NOMO-1 (cell line): ENCODE measurements at regions not wholly inside any gene's neighbourhood (a gene's known extent, or its start where the extent isn't known, plus 50 kb on each side); places are given as distances from the start of the nearest gene placed in this dataset.
"Not testable (repeated sequence)": the region's sequence is repeated elsewhere in the genome, so short reads cannot be mapped to it uniquely, and the experiment has no call there.

Experiments
- DNase-seq, 2 experiments: peaks; one replicate each; lab custom pipeline; 2025; ENCODE audit not compliant: unreplicated experiment in 2 of 2; lab: John Stamatoyannopoulos, UW

DNA sequence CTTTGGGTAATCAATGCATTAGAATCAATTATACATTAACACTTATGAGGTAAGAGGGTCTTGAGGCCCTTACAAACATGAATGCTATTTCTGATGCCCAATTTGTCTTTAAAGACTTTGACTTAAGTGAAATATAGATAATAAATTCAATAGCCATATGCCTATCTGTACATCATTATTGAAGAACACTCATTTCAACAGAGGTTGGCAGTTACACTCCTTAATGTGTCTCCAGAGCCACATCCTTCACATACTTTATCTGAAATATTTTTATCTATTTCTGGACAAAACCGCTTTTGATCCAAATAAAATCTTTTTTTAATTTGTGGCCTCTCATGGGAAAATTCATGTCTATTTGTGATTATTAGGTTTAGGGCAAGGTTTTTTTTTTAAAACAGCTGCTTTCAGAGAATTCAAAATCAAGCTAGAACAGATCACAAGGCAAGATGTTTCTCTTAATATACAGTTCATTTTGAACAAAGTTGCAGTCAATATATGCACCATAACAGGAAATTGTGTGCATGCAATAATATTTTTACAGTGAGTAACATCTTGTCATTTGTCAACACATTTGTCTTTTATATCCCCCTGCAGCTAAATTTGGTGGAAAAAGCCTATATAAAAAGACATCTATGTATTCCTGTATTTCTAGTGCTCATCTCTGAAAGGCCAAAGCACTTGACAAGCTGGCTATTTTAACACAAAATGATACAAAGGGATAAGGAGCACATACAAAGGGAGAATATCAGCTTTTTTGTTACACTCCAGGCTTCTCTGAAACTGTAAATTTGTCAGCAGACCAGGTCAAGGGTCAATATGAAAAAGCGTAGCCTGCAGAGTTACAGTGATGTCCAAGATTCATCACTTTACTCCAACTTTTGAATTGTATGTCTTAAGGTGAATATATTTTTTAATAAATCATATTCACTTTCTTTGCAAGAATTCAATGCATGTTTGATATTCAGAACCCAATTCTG lies 146.2 kb upstream of the DPH6 start:
- no peak for DNase-seq

GRCh38 chr15:35693286-35693685 lies 147.3 kb upstream of the DPH6 start:
- no peak for DNase-seq

DNA sequence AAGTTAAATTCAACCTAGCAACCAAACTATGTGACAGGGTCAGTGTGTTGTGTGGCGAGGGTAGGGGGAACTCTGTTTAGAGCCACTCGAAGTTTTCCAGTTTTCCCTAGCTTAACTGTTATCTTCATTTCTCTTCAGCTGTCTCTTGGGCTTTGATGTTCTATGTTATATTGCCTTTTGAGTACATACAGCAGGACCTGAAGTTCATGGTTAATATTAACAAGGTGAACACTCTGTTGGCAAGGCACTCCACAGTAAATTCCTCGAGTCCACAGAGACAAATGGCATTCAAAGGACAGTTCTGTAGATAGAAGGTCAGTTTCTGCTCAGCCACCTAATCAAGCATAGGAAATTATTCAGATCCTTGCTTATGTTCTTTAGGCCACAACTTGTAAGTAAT lies 147.9 kb upstream of the DPH6 start:
- no peak for DNase-seq

GRCh38 chr15:35695003-35695402 lies 149.0 kb upstream of the DPH6 start:
- DNase-seq = no peak

DNA sequence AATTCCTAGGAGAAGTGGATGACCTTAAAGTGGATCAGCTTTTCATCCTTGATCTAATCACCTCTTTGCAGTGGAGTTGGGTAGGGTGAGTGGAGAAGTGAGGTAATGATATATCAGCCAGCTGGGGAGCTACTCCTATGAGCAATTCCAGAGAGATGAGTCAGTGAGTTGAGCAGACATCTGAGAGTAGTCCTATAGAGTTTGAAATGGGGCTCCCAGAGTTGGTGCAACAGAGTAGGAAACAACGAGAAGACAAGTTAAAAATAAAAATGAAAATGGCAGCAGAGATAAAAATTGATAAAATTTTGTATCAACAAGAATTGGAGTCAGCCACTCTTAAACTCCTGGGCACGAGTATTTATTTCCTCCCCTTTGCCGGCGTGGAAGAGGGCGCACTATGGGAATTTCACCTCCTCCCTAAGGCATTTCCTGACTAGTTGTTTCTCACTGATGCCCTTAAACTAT lies 150.8 kb upstream of the DPH6 start:
- DNase-seq = no peak

GRCh38 chr15:35697549-35698299 lies 151.8 kb upstream of the DPH6 start:
- DNase-seq = no peak

GRCh38 chr15:35698331-35698730 lies 152.4 kb upstream of the DPH6 start:
- no peak for DNase-seq

- no peak for DNase-seq
These were observed 153.1 kb upstream of the DPH6 start for GRCh38 chr15:35698966-35699575.

- not testable (repeated sequence) for DNase-seq
These were observed 154.2 kb upstream of the DPH6 start for GRCh38 chr15:35700091-35700593.

DNA sequence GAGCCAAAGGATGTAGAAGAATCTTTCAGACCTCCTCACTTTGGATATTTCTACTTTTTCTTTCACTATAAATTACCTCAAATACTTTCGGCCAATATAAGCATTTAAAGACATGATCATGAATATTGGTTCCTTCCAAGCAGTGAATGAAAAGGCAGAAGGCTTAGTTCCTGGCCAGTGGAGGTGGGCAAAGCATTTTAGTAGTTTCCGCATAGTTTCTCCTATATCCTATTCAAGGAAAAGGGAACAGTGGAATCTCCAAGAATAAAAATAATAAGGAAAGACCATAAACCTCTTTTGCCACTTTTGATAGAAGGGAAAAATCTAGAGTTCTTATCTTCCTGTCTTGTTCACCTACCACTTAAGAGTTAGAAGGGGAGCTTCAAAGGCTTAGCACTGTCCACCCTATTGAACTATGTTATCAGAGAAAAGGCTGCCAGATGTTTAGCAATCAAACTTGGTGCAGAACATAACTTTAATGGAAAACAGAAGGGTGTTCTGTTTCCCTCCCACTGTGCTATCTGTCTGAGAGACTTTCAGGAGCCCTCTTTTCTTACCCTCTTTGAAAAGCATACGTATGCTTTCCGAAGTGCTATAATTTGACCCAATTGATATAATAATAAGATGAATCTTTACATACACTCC lies 155.6 kb upstream of the DPH6 start:
- DNase-seq = no peak

DNA sequence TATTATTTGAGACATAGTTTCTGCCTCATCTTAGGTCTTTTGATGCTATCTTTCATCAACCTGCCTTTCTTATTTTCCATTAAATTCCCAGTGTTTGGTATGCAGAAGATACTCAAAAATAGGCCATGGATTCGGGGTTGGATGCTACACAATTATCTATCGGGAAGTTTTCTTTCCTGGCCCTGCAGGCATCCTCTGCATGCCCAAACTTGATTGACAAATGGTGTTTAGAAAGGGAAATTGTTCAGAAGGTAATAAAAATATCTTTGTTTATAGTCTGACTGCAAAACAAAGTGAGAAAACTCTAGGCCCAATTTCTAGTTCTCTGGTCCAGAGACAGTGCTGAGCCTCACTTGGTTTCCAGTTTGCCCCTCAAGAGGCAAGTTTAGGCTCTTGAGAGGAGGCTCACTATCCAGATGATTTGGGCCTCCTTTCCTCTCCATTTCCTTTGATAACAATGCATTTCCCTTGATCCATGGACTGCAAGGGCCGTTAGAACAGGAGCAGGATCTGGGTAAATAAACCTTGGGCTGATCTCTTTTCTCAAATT lies 157.1 kb upstream of the DPH6 start:
- no peak for DNase-seq

DNA sequence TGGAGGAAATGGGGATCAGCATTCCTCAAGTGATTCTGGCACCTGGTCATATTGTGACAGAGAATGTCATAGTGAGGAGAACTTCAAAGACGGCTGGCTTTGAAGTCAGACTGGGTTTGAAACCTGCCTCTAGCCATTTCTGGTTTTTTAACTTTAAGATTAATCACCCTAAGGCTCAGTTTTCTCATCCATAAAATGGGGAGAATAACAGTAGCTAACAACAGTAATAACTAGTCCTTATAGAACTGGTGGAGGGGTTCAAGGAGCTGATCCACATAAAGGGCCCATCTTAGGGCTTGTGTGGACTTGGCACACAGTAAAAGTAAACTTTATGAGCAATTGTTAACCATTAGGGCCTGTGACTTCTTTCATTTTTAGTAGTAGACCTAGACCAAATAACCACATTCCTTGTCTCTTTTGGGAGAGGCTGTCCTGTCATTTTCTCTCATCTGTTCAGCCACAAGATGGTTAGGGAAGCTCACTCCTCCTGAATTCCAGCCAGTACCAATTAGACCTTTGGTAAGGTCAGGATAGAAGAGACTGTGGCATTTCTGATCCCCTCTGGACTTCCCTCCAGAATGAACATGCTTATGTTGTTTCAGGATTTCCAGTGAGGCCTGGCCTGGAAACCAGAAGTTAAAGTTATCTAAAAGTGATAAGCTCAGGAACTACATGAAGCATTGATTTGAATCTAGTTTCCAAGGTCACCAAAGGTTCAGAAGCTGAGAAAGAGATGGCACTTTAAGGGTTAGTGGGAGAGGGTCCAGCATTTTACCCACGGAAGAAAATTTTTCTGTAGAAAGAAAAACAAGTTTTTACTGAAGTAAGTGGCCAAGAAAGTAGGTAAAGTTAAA lies 159.3 kb upstream of the DPH6 start:
- no peak for DNase-seq

DNA sequence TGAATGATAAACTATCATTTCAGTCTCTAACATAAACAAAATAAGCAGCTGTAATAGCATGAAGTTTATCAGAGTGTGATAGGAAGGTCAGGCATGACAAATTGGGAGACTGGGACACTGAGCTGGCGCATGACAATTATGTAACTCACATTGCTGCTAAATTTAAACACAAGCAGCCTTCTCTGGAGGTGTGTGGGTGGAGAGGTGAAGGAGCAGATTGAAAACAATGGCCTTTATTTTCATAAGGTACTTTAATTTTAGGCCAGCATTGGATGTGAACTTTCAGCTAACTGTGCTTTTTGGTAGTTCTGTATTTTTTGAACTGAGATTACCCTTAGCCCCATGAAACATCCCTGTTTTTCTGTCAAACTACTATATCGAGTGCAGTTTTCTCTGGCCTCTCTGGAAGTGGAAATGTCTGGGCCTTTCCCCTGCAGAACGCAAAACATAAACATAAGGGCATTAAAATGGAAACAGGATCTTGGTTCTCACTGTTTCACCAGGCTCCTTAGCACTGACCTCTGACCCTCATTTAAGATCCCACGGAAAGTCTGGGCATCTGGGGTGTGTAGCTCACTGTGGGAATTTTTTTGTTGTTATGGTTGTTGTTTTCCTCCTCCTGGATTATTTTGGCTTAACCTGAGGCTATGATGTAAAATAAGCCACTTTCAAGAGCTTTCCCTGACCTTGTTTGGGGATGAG lies 160.1 kb upstream of the DPH6 start:
- no peak for DNase-seq

DNA sequence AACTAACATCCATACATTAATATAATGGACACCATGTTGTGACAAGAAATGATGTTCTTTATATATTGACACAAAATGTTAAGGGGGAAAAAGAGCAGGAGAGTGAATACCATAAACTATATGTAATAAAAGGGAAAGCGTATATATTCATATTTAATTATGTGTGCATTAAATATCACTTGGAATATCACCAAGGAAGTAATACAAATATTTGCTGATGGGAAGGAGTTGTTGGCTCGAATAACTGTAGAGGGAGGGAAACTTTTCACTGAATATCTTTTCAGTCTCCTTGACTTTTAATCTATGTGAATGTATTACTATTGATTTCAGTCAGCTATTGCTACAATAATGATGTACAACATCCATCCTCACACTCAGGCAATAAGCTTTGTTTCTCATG lies 167.0 kb upstream of the DPH6 start:
- DNase-seq = no peak

- no peak for DNase-seq
These were observed 167.8 kb upstream of the DPH6 start for GRCh38 chr15:35713733-35714132.

GRCh38 chr15:35717721-35718120 lies 171.8 kb upstream of the DPH6 start:
- DNase-seq = no peak

DNA sequence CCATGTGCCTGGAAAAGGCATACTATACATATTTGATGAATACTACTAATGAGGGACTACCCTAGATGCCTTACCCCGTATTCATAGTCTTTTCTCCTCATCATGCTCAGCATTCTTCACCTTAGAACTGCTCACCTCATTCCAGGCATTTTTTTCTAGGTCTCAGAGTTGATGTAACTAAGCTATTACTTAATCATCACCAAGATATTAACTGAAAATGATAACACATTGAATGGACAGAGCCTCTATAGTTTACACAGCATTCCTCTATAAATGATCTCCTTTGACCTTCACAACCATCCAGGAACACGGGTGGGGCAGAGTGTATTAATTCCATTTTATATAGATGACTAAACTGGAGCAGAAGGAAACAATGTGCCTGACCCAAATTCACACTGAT lies 174.1 kb upstream of the DPH6 start:
- DNase-seq = no peak

GRCh38 chr15:35720984-35721383 lies 175.0 kb upstream of the DPH6 start:
- DNase-seq = no peak

GRCh38 chr15:35721751-35722150 lies 175.8 kb upstream of the DPH6 start:
- no peak for DNase-seq
